Transverse colon (tissue), 3 donors: ENCODE measurements at regions not wholly inside any gene's neighbourhood (a gene's known extent, or its start where the extent isn't known, plus 50 kb on each side); places are given as distances from the start of the nearest gene placed in this dataset.

Source experiments
- EP300 ChIP-seq: sonication (generic); formaldehyde crosslinking; IDR thresholded peaks from one replicate; pipeline ENCODE4 v1.6.1; 2017; ENCODE audit warnings: antibody characterized with exemption, low read depth
- TF ChIP-seq, protein P1 (sequence below), 5 experiments: fragments of 200-600 bp in 3 of 5; fragments of 450-650 bp in 2 of 5; sonication (generic) in 3 of 5; IDR thresholded peaks; 1 replicate in 2 of 5; 2 replicates in 3 of 5; pipeline ENCODE4 v1.5.1; 2016 to 2017; ENCODE audit warnings: antibody characterized with exemption in 5 of 5, inconsistent platforms in 3 of 5, mild to moderate bottlenecking in 2 of 5, moderate library complexity in 1 of 5

DNA sequence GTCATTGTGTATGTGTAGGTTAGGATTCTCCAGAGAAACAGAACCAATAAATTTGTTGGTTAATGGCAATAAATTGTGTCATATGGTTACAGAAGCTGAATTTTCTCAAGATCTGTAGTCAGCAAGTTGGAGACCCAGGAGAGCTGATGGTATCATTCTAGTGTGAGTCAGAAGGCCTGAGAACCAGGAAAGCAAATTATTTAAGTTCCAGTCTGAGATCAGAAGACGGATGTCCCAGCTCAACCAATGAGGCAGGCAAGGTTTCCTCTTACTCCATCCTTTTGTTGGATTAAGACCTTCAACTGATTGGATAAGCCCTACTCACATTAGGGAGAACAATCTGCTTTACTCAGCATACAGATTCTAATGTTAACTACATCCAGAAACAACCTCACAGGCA lies 656.3 kb downstream of the ANXA1 start:
- TF ChIP-seq, protein P1, sequence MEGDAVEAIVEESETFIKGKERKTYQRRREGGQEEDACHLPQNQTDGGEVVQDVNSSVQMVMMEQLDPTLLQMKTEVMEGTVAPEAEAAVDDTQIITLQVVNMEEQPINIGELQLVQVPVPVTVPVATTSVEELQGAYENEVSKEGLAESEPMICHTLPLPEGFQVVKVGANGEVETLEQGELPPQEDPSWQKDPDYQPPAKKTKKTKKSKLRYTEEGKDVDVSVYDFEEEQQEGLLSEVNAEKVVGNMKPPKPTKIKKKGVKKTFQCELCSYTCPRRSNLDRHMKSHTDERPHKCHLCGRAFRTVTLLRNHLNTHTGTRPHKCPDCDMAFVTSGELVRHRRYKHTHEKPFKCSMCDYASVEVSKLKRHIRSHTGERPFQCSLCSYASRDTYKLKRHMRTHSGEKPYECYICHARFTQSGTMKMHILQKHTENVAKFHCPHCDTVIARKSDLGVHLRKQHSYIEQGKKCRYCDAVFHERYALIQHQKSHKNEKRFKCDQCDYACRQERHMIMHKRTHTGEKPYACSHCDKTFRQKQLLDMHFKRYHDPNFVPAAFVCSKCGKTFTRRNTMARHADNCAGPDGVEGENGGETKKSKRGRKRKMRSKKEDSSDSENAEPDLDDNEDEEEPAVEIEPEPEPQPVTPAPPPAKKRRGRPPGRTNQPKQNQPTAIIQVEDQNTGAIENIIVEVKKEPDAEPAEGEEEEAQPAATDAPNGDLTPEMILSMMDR (IDR thresholded peaks at IDR 0.05): no peak
- TF ChIP-seq EP300: no peak
